MCF 10A (cell line): ENCODE measurements at regions not wholly inside any gene's neighbourhood (a gene's known extent, or its start where the extent isn't known, plus 50 kb on each side); places are given as distances from the start of the nearest gene placed in this dataset.

Experiments
- BruUV-seq: library from RNA; stranded (reverse); fragments of 400-500 nt; replicated peaks from 2 replicates; lab custom pipeline; 2021; lab: Mats Ljungman, UMichigan
- CTCF ChIA-PET: fragments of 300-600 bp; sonication (Branson Sonifier 250); formaldehyde crosslinking; extraction: SDS; loops from one replicate; lab custom pipeline; 2021; ENCODE audit warnings: antibody characterized with exemption, inconsistent platforms; lab: Yijun Ruan, JAX
- POLR2A ChIA-PET: fragments of 300-600, 350-650 bp; sonication (Branson Sonifier 250); formaldehyde crosslinking; extraction: SDS; loops from one replicate; lab custom pipeline; 2020; ENCODE audit warnings: antibody characterized with exemption, inconsistent platforms; lab: Yijun Ruan, JAX
- DNase-seq: peaks from one replicate; pipeline ENCODE4 v3.0.0-alpha.2; 2018; ENCODE audit not compliant: unreplicated experiment
- H3K27ac Mint-ChIP-seq: one replicate; pipeline ENCODE4 v1.8.0; 2022; ENCODE audit warnings: mild to moderate bottlenecking, low read depth, mixed read lengths; ENCODE audit not compliant: unreplicated experiment
- H3K27me3 Mint-ChIP-seq: one replicate; pipeline ENCODE4 v1.8.0; 2022; ENCODE audit warnings: mixed read lengths; ENCODE audit not compliant: insufficient read depth, unreplicated experiment
- H3K36me3 Mint-ChIP-seq: one replicate; pipeline ENCODE4 v1.8.0; 2022; ENCODE audit warnings: mild to moderate bottlenecking, moderate library complexity, mixed read lengths; ENCODE audit not compliant: insufficient read depth, unreplicated experiment
- H3K4me1 Mint-ChIP-seq: one replicate; pipeline ENCODE4 v1.8.0; 2022; ENCODE audit warnings: mixed read lengths; ENCODE audit not compliant: insufficient read depth, unreplicated experiment
- H3K4me3 Mint-ChIP-seq: one replicate; pipeline ENCODE4 v1.8.0; 2022; ENCODE audit warnings: mild to moderate bottlenecking, moderate library complexity, mixed read lengths; ENCODE audit not compliant: unreplicated experiment
- H3K9me3 Mint-ChIP-seq: one replicate; pipeline ENCODE4 v1.8.0; 2022; ENCODE audit warnings: mixed read lengths; ENCODE audit not compliant: unreplicated experiment
- CTCF ChIP-seq: fragments of 200-600 bp; IDR thresholded peaks from one replicate; pipeline ENCODE4 v1.8.0; 2022; ENCODE audit warnings: antibody characterized with exemption, mild to moderate bottlenecking; ENCODE audit not compliant: unreplicated experiment
- intact Hi-C: fragments of 100-400 bp; cut with micrococcal nuclease; formaldehyde crosslinking; loops from 2 replicates; pipeline ENCODE4 v1.14.1; 2022

- no peak overlapping the region for H3K27ac Mint-ChIP-seq
- intact Hi-C loops, result no loop called here
- H3K36me3 Mint-ChIP-seq, result peaks cover 4% of the 10 kb centered on the region
- TF ChIP-seq CTCF, result no peak
- no peak overlapping the region for H3K4me3 Mint-ChIP-seq
- H3K9me3 Mint-ChIP-seq, result peaks cover 5% of the 10 kb centered on the region
- CTCF ChIA-PET, result no interaction called here
- no TSS peak for BruUV-seq
- DNase-seq, result no peak
- POLR2A ChIA-PET, result no interaction called here
- peaks cover 11% of the 10 kb centered on the region for H3K27me3 Mint-ChIP-seq
- no peaks in the 10 kb centered on the region for H3K4me1 Mint-ChIP-seq
These were observed 954.2 kb upstream of the SEMA6D start for GRCh38 chr15:46763091-46763490.

GRCh38 chr15:46764851-46765250 is 952.5 kb upstream of the SEMA6D start:
- Mint-ChIP-seq H3K27me3 (peaks cover 11% of the 10 kb centered on the region), H3K4me1 (no peaks in the 10 kb centered on the region), H3K9me3 (peaks cover 17% of the 10 kb centered on the region), H3K4me3 (no peak overlapping the region), H3K27ac (no peak overlapping the region), H3K36me3 (no peaks in the 10 kb centered on the region)
- no peak for TF ChIP-seq CTCF
- CTCF ChIA-PET, result no interaction called here
- intact Hi-C loops, result no loop called here
- POLR2A ChIA-PET, result no interaction called here
- DNase-seq, result no peak
- BruUV-seq, result no TSS peak

- peaks cover 5% of the 10 kb centered on the region for H3K27me3 Mint-ChIP-seq
- H3K4me1 Mint-ChIP-seq, result no peaks in the 10 kb centered on the region
- no peak for DNase-seq
- no peak for TF ChIP-seq CTCF
- intact Hi-C loops, result no loop called here
- H3K4me3 Mint-ChIP-seq, result no peak overlapping the region
- H3K27ac Mint-ChIP-seq, result no peak overlapping the region
- ChIA-PET POLR2A (no interaction called here), CTCF (interaction anchor here (0.6 kb wide), 1 partner anchor 30 kb away, joined by 3 read pairs; no protein-coding TSS in a partner anchor)
- BruUV-seq, result no TSS peak
- H3K9me3 Mint-ChIP-seq, result peaks cover 17% of the 10 kb centered on the region
- no peaks in the 10 kb centered on the region for H3K36me3 Mint-ChIP-seq
These were observed 951.3 kb upstream of the SEMA6D start for GRCh38 chr15:46766021-46766420.

GRCh38 chr15:46768287-46768686 is 949.0 kb upstream of the SEMA6D start:
- peaks cover 17% of the 10 kb centered on the region for H3K9me3 Mint-ChIP-seq
- no peak for TF ChIP-seq CTCF
- no TSS peak for BruUV-seq
- intact Hi-C loops, result no loop called here
- H3K27ac Mint-ChIP-seq, result no peak overlapping the region
- ChIA-PET CTCF (no interaction called here), POLR2A (no interaction called here)
- no peak for DNase-seq
- H3K4me1 Mint-ChIP-seq, result no peaks in the 10 kb centered on the region
- H3K27me3 Mint-ChIP-seq, result no peaks in the 10 kb centered on the region
- H3K36me3 Mint-ChIP-seq, result no peaks in the 10 kb centered on the region
- no peak overlapping the region for H3K4me3 Mint-ChIP-seq
